NB4 (cell line): ENCODE measurements at regions not wholly inside any gene's neighbourhood (a gene's known extent, or its start where the extent isn't known, plus 50 kb on each side); places are given as distances from the start of the nearest gene placed in this dataset.

Experiments used
- CTCF ChIP-seq: IDR thresholded peaks from one replicate; pipeline ENCODE4 v1.5.1; 2012; ENCODE audit warnings: low read depth, low read length
- MAX ChIP-seq: IDR thresholded peaks from 2 replicates; pipeline ENCODE4 v1.6.1; 2011; ENCODE audit warnings: low read depth, low read length
- POLR2A ChIP-seq: IDR thresholded peaks from 2 replicates; pipeline ENCODE4 v1.6.1; 2011; ENCODE audit warnings: mild to moderate bottlenecking; ENCODE audit not compliant: insufficient read length; ENCODE audit errors: extremely low read depth

GRCh38 chr7:12127455-12127854 lies 83.6 kb upstream of the TMEM106B start:
- no peak for TF ChIP-seq CTCF
- TF ChIP-seq POLR2A = no peak
- no peak for TF ChIP-seq MAX
